ENCODE measurements at regions not wholly inside any gene's neighbourhood (a gene's known extent, or its start where the extent isn't known, plus 50 kb on each side); places are given as distances from the start of the nearest gene placed in this dataset.

DNA sequence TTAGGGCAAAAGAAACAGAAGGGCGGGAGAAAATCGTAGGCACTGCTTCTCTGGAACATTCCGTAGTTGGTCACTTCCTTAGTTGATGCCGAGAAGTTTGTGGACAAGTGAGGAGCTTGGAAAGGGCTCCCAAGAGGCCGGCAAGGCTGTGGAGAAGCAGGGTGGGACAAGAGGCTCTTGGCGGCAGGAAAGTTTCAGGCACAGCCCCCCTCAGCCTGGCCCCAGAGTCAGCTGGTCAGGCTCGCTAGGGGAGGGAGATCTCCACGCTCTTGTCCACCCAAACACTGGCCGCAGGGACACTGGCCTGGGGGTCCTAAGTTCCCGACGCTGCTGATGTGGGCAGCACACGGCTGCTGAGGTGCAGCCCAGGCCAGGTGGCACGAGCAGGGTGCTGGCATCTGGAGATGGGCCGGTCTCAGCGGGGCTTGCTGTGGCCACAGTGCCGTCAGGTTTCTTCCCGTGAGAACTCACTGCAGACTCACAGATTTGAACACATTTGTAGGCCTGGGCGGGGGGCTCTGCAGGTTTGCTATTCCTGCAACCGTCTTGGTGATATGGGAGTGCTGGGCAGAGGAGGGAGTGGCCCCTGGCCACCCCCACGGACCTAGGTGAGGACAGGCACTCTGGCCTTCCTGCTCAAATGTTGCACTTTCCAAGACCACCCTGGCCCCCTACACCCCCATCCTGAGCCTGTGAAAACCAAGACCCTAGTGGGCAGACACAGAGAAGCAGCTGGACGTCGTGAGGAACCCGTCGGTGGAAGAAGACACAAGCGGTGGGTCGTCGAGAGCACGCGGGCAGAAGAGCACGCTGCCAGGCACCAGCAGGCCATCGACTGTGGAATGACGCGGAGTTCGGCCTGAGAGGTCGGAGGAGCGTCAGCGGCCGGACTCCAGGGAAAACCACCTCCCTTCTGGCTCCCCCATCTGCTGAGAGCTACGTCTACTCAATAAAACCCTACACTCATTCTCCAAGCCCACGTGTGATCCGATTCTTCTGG is 160.1 kb downstream of the ERMARD start:
- DNase-seq (ENCODE audit: low read depth in 2 of 2): no peak

DNA sequence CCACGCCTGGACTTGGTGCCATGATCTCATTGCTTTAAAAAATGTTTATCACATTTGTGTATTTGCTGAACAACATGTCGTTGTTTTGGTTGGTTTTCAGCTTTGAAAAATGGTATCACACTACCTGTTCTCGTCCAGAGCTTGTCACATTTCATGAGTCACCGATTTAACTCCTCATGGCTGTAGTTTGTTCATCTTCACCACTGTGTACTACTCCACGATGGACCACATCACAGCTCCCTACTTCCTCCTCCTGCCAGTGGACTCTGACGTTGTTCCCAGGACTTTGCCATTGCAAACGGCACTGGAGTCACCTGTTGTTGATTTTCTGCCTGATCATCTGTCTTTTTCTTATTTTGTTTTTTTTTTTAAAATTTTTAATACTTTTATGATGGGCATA is 157.7 kb downstream of the ERMARD start:
- DNase-seq (ENCODE audit: low read depth in 2 of 2): no peak

DNA sequence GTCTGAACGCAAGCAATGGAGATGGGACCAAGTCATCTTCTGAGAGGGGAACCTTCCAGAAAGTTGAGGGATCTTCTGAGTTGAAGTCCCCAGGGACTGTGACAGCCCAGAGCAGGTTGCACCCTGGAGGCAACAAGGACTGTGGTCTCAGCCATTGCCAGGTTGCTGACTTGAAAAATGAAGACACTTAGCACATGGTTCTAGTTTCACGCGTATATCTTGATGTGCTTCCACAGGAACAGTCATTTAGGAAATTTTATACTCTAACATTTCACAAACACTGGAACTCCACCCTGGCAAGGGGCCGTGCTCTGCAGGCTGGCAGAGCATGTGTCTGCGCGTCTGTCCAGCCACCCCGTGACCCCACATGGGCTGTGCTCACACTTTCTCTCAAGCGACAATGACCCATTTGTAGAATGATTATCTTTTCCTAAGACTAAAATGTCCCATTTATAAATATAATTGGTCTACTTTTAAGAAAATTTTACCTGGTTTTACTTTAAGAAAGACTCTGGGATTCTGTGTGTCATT is 157.0 kb downstream of the ERMARD start:
- DNase-seq (ENCODE audit: low read depth in 2 of 2): no peak

DNA sequence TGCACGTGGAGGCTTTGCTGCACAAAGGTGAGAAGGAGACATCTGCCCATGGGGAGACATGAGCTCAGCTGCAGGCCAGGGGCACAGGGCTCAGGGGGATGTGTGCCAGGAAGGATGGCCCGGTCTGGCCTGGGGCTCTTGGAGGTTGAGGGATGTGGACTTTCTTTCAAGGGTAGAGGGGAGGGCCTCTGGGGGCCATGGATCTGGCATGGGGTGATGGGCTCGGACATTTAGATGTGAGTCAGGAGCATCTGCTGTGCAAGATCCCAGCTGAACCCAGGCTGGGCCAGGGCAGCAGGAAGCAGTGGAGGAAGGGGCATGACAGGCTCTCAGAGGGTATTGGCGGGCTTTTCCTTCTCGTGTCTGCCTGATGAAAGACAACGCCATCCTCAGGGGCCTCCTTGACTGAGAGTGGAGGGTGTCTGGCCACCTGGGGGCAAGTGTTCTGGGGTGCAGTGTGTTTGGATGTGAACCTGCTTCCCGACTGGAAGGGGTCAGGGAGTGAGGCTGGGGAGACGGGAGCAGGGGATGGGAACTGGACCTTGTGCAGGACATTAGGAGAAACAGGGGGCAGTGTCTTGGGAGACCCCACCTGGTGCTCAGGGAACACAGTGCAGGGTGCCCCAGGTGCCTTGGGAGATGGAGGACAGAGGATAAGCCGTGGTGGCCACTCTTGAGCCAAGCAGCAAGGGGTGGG is 156.1 kb downstream of the ERMARD start:
- no peak for DNase-seq (ENCODE audit: low read depth in 2 of 2)

DNA sequence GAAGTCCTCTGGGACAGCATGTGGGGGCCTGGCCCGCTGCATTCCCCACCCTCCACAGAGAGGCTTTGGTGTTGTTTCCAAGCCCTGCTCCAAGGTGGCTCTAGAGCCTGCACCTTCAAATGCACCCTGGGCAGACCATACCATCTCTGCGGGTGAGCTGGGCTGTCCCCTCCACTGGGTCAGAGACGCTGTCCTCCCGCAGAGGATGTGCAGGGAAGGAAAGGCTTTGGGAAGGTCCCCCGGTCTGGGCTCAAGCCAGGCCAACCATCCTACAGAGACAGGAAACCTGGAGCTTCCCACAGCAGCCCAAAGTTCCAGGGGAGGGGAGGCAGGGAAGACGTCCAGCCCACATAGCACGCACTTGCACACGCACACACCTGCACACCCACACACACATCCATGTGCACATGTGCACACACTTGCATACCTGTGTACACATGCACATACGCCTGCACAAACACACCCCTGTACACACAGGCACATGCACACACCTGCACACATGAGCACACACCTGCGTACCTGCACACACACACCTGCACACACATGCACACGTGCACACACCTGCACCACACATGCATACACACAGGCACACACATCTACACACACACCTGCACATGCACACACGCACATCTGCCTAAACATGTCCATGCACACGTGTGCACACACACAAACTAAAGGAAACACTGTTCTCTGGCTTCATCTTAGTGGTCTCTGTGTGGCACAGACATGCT is 155.4 kb downstream of the ERMARD start:
- DNase-seq (ENCODE audit: low read depth in 2 of 2): no peak

DNA sequence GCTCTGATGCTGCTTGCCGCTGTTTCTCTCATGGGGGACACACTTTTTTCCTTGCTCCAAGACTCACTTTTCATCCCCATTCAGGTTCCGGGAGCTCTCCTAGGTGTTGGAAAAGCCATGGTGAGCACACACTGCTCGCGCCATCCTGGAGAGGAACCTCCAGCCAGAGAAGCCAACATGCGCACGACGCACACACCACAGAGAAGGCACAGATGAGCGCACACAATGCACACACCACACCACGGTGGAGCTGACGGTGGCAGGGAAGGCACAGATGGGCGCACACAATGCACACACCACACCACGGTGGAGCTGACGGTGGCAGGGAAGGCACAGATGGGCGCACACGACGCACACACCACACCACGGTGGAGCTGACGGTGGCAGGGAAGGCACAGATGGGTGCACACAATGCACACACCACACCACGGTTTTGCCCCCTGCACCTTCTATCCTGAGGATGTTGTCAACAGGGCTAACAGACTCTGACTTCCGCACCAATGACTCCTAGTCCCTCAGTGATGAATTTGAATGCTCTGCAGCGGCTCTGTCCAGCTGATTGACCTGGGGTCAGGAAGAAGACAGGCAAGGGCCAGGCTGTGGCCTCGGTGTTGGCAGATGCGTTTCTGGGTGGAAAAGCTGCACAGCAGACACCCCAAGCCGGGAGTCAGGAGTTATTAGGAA is 154.7 kb downstream of the ERMARD start:
- no peak for DNase-seq (ENCODE audit: low read depth in 2 of 2)

DNA sequence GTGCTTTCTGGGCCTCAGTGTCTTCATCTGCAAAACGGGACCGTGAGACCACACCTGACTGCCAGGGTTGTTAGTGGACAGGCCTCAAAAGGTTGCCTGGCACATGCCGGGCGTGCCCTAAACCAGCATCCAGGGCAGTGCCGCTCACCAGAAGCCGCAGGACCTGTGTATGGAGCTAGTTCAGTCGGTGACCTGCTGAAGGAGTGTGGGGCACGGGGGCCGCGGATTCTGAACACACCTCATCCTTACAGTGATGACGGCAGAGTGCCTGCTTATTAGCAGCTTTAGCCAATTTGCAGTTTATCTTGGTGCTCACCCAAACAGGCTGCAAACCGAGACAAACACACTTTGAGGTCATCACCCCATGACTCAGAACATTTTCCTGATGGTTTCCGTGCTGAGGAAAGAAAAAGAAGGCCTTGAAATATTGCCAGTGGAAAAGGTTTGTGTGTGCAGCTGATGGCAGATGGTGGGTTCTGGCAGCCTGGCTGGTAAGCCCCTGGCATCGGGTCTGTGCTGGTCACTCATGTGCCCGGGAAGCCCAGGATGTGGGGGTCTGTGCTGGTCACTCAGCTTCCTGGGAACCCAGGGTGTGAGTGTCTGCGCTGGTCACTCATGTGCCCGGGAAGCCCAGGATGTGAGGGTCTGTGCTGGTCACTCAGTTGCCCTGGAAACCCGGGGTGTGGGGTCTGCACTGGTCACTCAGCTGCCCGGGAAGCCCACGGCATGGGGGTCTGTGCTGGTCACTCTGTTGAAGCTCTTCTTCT is 153.8 kb downstream of the ERMARD start:
- no peak for DNase-seq (ENCODE audit: low read depth in 2 of 2)

DNA sequence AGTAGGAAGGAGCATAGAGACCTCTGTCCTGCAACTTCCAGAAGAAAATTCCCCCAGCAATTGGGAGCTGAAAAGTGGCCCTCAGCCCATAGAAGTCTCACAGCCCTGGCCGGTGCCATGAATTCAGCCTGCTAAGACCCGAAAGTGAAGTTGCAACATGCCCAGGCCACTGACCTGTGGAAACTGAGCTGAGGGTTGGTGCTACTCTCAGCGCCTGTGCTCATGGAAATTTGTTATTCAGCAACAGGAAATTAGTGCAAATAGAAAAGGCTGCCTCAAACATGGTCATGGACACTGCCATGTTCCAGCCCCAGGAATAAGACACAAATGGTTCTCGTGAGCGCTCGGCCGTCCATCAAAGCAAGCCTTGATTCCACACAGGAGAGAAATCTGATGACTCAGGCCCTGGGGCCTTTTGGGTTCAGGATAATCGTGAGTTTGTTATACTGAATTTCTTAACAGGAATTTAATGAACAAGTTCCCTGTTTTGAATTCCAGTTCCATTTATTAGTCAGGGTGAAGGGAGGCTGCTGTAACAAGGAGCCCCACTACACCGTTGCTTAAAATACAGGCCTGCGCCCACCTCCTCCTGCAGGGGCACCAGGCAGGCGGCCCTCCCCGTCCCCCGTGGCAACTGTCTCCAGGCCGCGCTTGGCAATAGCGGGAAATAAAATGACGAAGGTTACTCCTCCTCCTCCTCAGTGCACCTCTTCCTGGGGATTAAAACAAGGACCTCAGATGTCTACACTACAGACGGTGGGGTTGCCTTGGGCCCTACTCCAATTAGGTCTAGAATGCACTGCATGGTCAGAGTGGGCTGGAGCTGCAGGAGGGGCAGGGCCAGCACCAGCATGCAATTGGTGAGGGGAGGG is 152.9 kb downstream of the ERMARD start:
- DNase-seq (ENCODE audit: low read depth in 2 of 2): no peak

DNA sequence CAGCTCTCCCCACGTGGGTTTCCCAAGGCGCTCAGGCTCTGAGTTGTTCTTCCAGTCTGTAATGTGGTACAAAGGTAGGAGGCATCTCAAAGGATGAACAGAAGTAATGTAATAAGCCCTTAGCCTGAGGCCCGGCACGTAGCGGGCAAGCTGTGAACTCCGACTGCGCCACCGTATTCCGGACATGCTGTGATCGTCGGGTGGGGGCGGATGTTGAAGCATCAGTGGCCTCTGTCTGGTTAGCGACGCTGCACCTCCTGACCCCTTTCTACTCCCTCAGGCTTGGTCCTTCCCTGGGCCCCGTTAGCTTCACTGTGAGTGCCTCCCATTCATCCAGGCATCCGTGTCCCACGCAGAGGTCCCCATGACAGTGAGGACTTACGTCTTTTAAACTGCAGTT is 151.7 kb downstream of the ERMARD start:
- DNase-seq (ENCODE audit: low read depth in 2 of 2): no peak

DNA sequence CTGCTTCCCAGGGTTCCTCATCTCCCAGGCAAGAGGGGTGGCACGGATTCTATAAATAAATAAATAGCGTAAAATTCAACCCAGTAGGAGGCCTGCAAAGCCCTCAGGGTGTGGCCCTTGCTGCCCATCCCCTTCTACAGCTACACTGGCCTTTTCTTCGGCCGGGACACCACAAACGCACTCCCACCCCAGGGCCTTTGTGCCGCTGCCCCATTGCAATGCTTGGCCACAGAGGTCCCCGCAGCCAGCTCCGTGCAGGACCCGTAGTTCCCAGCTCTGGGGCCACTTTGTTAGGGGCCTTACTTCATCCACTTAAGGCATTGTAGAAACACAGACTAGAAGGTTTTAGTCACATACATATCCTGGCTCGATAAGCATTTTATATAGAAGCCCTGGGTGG is 151.2 kb downstream of the ERMARD start:
- no peak for DNase-seq (ENCODE audit: low read depth in 2 of 2)

DNA sequence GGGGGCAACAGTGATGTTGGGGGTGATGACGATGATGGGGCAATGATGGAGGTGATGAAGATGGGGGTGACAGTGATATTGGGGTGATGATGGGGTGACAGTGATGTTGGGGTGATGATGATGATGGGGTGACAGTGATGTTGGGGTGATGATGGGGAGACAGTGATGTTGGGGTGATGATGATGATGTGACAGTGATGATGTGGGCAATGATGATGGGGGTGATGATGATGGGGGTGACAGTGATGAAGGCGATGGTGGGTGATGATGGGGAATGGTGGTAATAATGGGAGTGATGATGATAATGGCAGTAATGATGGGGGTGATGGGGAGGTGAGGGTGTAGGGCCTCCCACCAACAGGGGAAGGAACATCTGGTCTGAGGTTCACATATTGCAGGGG is 150.6 kb downstream of the ERMARD start:
- no peak for DNase-seq (ENCODE audit: low read depth in 2 of 2)

DNA sequence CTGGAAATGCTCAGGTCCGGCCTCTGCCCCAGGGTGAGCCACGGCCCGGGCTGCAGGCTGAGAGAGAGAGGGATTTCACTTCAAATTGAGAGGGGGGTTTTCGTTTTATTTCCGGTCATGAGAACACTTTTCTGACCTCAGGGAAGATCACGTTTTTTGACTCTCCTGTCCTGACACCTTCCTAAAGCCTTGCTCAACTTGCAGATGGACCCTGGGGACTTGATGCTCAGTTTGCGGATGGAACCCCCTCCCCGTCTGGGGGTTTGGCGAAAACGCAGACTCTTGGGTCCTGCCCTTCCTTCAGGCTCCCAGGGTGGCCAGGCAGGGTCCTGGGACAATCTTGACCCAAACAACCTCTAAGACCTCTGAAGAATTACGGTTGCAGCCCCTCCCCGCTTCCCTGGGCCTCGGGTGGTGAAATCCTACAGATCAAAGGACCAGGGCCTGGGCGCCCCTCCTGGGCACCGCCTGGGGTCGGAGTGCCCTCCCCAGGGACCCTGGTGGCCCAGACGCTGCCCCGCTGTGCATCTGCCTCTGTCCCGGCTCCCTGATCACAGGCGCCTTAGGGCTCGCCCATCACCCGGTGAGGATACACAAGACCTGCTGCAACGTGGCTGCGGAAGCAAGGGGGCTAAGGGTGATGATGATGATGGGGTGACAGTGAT is 148.2 kb downstream of the ERMARD start:
- DNase-seq (ENCODE audit: low read depth in 2 of 2): no peak

DNA sequence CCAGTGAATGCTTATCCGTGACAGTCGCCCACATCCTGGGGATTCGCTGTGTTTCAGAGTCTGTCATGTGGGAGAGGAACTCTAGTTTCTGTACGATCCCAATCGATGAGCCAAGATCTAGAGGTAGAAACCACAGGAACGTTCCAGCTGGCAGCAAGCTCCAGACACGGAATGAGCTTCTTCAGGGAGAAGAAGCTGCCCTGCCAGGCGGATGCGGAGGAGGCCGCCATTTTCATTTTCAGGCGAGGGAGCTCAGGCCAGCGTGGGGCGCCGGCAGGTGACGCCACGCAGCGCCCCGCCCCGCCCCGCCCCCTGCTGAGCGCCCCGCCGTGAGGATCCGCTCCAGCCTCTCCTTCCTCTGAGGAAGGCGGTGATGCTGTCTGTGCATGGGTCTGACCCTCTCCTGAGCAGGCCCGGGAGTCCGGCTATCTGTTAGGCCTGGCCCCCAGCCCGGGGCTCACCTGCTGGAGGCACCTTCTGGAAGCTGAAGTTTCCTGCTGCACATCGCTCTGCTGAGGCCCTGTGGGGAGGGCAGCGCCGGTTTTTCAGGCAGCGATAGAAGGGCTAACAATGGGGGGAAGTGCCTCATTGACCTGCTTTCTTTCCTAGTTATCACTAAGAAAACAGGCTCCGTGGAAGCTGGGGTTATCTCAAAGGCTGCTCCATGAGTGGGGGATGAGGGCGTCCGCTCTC is 147.5 kb downstream of the ERMARD start:
- DNase-seq (ENCODE audit: low read depth in 2 of 2): no peak

DNA sequence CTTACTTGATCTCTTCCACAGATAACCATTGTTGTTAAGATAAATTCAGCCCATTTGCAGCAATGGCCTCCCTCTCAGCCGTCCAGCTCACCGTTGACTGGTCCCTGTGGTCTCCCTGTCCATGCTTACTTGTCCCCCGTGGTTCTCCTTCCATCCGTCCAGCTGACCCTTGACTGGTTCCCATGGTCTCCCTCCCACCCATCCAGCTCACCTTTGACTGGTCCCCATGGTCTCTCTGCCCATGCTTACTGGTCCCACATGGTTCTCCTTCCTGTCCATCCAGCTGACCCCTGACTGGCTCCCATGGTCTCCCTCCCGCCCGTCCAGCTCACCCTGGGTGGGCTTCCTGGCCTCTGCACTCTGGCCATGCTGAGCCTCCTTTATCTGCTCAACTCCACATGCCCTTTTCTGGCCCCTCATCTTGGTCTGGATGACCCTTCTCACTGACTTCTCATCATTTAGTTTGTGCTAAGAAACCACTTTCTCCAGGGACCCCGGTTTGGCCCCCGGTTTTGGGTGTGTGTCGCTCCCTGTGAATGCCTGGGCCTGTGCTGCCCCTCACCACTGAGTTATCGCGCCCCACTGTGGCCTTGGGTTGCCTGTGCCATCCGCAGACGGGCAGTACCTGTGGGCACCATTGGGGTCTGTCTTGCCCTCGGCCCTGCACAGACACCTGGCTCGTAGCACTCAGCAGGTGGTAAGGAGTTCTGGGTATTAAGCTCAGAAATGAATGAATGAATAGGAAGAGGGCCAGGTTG is 146.4 kb downstream of the ERMARD start:
- no peak for DNase-seq (ENCODE audit: low read depth in 2 of 2)

DNA sequence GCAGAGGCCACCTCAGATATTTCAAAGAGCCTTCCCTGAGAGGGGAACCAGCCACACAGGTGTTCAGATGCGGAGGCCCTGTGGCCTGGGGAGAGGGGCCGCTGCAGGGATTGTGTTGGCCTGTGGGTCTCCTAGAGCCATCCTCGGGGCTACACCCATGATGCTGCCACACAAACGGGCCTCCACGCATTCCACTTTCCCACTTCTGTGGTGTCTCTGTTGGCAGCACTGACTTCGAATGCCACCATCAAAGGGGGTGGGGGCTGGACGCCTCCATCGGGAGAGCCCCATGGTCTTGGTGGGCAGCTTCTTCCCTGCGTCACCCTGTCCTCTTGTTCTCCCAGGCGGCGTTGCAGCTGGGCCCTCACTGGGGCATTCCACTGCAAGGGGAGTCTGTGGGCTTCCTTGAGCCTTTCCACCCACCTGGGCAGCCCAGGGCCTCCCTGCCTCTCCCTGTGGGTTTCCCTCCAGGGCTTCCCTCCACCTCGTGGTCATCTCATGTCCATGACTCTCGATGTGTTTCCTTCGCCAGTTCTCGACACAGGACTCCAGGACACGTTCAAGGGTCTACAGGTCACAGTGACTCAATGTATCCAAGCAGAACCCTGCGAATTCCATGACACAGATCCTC is 145.5 kb downstream of the ERMARD start:
- DNase-seq (ENCODE audit: low read depth in 2 of 2): no peak

DNA sequence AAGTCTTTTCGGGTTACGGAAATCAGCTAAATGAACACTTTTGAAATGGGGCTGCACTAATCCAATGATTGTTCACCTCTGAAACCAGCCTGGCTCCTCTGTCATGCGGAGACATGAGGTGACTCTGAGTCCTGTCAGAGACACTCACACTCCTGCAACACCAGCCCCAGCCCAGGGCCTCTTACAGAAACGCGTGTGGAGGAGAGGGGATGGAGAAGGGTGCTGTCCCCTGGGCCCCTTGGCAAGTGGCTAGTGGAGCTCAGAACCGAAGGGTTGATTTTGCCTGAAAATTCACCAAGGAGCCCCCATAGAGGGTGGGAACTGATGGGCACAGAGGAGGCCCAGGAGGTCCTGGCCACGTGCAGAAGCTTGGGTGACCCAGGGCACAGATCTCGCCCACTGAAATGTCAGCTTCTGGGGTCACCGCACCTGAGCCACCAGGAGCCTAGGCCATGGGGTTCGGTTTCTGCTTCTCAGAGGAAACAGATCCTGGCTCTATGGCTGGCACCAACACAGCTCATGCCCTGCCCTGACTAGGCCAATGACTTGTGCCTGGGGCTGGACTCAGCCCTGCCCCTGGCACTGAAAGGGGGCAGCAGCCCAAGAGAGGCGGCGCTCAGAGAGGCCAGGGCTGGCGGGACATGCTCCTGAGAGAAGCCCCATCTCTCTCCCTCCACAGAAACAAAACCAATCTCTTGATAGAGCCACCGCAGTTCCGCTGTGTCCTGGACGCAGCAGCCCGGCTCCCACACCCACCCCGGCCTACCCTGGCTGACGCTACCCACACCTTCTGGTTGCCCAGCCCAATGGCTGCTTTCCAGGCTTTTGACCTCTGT is 144.7 kb downstream of the ERMARD start:
- DNase-seq (ENCODE audit: low read depth in 2 of 2): no peak
